Neutrophil (primary cell): ENCODE measurements at regions not wholly inside any gene's neighbourhood (a gene's known extent, or its start where the extent isn't known, plus 50 kb on each side); places are given as distances from the start of the nearest gene placed in this dataset.

Experiments
- H3K27ac ChIP-seq: fragments of 200-600 bp; sonication (generic); 2 replicates; pipeline ENCODE4 v1.5.1; 2016; ENCODE audit warnings: mild to moderate bottlenecking, moderate library complexity
- H3K27me3 ChIP-seq: fragments of 200-600 bp; sonication (generic); 2 replicates; pipeline ENCODE4 v1.6.0; 2016; ENCODE audit warnings: mild to moderate bottlenecking
- H3K36me3 ChIP-seq: fragments of 200-600 bp; sonication (generic); 2 replicates; pipeline ENCODE4 v1.5.1; 2017
- H3K4me1 ChIP-seq, 2 experiments: fragments of 200-600 bp in 1 of 2; sonication (generic) in 1 of 2; 1 replicate in 1 of 2; 2 replicates in 1 of 2; pipeline versions ENCODE4 v1.5.1 to v1.6.1; 2013 to 2016; ENCODE audit warnings: low read depth in 1 of 2, low read length in 1 of 2, mild to moderate bottlenecking in 1 of 2, moderate library complexity in 1 of 2; ENCODE audit not compliant: control insufficient read depth in 1 of 2, insufficient read depth in 1 of 2
- H3K4me3 ChIP-seq, 2 experiments: fragments of 200-600 bp in 1 of 2; sonication (generic) in 1 of 2; 1 replicate in 1 of 2; 2 replicates in 1 of 2; pipeline ENCODE4 v1.5.1; 2013 to 2016; ENCODE audit warnings: low read depth in 1 of 2, low read length in 1 of 2, mild to moderate bottlenecking in 1 of 2, moderate library complexity in 1 of 2
- H3K9me3 ChIP-seq: fragments of 200-600 bp; sonication (generic); 2 replicates; pipeline ENCODE4 v1.5.1; 2016
- TF ChIP-seq, protein P1 (sequence below): fragments of 200-600 bp; sonication (generic); IDR thresholded peaks from 2 replicates; pipeline ENCODE4 v1.5.1; 2016; ENCODE audit warnings: antibody characterized with exemption

DNA sequence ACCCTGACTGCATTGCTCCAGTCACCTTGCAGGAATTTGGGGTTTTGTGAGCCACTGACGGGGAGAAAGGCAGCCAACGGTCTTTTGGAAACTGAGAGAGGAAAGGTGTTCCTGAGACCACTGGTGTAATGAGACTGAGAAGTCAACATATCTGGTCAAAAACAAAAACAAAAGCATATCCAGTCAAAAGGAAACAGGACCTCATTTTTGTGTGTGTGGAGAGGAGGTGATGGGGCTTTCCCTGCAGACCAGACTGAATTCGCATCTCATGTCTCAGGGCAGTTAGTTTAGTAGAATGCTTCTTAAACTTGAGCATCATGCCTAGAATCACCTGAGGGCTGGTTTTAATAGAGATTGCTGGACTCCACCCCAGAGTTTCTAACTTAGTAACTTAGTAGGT lies 198.4 kb downstream of the COPRS start:
- Histone ChIP-seq H3K4me3 (no peak overlapping the region), H3K4me1 (peaks cover 25 to 42% of the 10 kb centered on the region in 2 experiments), H3K27ac (no peak overlapping the region), H3K36me3 (no peaks in the 10 kb centered on the region), H3K27me3 (no peaks in the 10 kb centered on the region), H3K9me3 (no peaks in the 10 kb centered on the region)
- TF ChIP-seq, protein P1, sequence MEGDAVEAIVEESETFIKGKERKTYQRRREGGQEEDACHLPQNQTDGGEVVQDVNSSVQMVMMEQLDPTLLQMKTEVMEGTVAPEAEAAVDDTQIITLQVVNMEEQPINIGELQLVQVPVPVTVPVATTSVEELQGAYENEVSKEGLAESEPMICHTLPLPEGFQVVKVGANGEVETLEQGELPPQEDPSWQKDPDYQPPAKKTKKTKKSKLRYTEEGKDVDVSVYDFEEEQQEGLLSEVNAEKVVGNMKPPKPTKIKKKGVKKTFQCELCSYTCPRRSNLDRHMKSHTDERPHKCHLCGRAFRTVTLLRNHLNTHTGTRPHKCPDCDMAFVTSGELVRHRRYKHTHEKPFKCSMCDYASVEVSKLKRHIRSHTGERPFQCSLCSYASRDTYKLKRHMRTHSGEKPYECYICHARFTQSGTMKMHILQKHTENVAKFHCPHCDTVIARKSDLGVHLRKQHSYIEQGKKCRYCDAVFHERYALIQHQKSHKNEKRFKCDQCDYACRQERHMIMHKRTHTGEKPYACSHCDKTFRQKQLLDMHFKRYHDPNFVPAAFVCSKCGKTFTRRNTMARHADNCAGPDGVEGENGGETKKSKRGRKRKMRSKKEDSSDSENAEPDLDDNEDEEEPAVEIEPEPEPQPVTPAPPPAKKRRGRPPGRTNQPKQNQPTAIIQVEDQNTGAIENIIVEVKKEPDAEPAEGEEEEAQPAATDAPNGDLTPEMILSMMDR = no peak

DNA sequence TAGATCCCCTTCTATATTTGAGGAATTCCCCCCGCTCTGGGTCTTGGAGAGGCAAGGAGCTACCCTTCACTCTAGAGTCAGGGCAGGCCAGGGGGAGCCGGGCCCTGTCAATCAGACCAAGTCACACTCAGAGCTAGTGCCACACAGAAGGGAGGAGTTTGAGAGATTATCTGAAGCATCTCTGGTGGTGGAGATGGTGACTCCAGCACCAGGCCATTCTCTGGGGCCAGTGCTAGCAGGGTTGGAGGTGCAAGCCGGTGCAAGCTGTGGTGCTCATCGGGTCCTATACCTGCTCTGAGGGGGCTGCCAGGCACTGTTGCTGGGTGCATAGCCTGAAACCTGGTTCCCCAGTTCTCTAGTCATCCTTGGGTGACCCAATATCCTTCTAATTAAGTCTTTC lies 201.2 kb downstream of the COPRS start:
- TF ChIP-seq, protein P1 = no peak
- Histone ChIP-seq H3K27me3 (no peaks in the 10 kb centered on the region), H3K9me3 (no peaks in the 10 kb centered on the region), H3K36me3 (no peaks in the 10 kb centered on the region), H3K4me3 (no peak overlapping the region), H3K4me1 (peaks cover 26 to 49% of the 10 kb centered on the region in 2 experiments), H3K27ac (no peak overlapping the region)

DNA sequence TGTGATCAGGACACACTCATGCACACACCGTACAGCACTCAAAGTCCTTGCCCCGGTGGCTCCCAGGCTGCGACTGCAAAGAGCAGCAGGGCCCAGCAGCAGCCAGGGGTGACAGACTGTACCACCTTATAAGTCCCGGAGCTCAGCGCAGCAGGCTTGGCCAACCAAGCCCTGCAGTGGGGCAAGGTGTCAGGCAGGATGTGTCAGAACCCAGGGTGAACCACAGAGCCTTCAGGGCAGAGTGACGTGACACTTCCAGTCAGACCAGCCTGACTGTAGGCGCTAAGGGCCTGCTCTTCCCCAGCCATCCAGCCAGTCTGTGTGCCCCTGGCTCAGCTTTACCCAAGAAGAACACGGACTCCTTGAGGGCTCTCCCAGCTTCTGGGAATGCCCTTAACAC lies 204.1 kb downstream of the COPRS start:
- Histone ChIP-seq H3K4me1 (peaks cover 7 to 22% of the 10 kb centered on the region in 2 experiments), H3K4me3 (no peak overlapping the region), H3K9me3 (no peaks in the 10 kb centered on the region), H3K27me3 (no peaks in the 10 kb centered on the region), H3K27ac (peak overlapping the region; percentile 77), H3K36me3 (no peaks in the 10 kb centered on the region)
- TF ChIP-seq, protein P1 = no peak

DNA sequence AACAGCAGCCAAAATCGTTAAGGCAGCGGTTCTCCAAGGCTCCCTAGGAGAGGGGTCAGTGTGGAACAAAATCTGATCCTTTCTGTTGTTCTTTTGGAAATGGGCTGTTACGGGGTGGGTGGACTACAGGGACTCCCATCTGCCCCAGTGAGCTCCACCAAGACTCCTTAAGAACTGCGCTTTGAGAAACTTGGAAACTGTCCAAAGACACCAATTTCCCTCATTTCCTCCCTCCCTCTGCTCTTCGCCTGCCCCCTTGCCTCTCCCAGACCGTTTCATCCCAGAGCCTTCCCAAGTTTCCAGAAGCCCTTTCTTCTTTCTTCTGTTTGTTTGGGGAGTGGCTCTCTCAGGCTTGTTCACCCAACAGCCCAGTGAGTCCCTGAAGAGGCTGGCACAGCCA lies 205.4 kb downstream of the COPRS start:
- Histone ChIP-seq H3K4me1 (peaks cover 7 to 16% of the 10 kb centered on the region in 2 experiments), H3K27me3 (no peaks in the 10 kb centered on the region), H3K4me3 (no peak overlapping the region), H3K27ac (no peak overlapping the region), H3K36me3 (no peaks in the 10 kb centered on the region), H3K9me3 (no peaks in the 10 kb centered on the region)
- TF ChIP-seq, protein P1 = no peak

DNA sequence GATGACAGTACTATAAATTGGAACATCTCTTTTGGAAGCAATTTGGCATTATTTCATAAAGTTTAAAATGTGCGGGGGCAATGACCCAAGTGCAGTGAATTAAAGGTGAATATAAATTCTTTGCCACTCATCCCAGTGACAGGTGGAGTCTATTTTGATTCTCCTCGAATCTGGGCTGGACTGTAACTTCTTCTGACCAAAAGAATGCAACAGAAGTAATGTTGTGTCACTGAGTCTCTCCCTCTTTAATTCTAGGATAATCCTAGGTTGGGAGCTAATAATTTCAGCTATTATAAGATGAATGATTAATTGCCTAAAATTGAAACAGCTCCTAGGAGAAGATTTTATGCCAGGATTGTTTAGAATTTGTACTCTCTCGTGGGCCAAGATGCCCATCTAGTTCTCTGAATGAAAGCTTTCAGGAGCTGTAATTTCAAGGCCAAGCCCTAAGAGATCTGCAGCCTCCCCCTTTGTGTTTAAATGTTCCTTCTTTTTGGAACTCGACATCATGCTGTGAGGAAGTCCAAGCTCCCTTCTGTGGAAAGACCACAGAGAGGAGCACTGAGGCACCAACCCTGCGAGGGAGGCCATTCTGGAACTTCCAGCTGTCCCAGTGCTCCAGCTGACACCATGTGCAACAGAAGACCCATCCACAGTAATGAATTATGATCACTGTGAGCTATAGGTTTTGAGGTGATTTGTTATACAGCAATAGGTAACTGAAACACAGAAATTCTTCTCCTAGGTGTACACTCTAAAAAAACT lies 208.1 kb downstream of the COPRS start:
- Histone ChIP-seq H3K27ac (no peak overlapping the region), H3K4me1 (peaks cover 14 to 19% of the 10 kb centered on the region in 2 experiments), H3K27me3 (no peaks in the 10 kb centered on the region), H3K4me3 (no peak overlapping the region), H3K36me3 (no peaks in the 10 kb centered on the region), H3K9me3 (no peaks in the 10 kb centered on the region)
- TF ChIP-seq, protein P1 = no peak
